ENCODE measurements at regions not wholly inside any gene's neighbourhood (a gene's known extent, or its start where the extent isn't known, plus 50 kb on each side); places are given as distances from the start of the nearest gene placed in this dataset.
A peak's percentile ranks its signal among the peaks of the same experiment; 100 is the strongest.

DNA sequence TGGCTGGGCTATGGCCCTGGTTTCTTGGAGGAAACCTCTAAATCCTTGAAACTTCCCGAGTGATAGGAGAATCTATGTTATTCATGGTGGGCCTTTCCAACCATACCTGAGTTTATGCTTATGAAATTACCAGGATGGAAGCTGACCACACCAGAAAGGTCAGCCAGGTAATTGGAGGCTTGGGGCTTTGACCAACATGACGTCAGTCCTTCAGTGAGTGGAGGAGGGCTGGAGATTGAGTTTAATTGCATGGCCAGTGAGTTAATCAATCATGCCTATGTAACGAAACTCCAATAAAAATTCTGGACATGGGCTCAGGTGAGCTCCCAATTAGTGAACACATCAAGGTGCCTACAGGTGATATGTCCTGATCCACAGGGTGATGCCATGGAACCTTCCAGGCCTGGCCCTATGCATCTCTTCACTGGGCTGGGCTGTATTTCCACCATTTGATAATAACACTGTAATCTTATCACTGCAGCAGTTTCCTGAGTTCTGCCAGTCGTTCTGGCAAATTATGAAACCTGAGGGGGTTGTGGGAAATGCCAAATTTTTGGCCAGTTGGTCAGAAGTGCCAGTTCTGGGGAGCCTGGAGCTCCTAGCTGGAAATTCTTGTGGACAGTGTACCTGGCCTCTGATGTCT, 106.5 kb downstream of the CDH26 start:
- ATAC-seq = no peak
- DNase-seq (ENCODE audit: missing footprints) = no peak
- intact Hi-C loops (cut with DNase I) = no loop called here

DNA sequence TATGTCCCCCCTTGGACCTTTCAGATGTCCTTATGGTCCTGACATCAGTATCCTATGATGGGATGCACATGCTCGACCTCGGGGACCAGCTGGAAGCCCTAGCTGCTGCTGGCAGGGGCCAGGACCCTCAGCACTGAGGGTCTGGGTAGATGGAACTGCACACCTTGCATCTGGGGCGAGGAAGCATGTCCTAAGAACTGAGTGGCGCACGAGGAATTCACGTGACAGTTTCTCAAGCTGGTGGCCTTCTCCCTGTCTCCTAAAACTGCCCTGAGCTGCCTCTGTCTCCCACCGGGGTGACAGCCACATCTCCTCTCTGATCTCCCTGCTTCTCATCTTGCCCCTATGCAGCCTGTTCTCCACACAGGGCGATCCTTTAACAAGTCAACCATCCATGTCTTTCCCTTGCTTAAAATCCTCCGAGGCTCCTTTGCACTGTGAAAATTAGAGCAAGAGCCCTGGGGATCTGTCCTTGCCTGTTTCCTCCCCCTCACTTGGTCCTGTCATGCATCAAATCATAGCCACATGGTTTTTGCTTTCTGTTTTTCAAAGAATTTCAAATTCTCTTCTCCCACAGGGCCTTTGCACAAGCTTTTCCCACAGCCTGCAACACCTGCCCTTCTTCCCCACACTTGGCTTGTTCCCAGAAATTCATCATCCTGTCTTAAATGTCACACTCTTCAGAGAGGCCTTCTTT, 107.7 kb downstream of the CDH26 start:
- ATAC-seq (peak; percentile 12), DNase-seq (ENCODE audit: missing footprints) (no peak)
- intact Hi-C loops (cut with DNase I) = no loop called here

DNA sequence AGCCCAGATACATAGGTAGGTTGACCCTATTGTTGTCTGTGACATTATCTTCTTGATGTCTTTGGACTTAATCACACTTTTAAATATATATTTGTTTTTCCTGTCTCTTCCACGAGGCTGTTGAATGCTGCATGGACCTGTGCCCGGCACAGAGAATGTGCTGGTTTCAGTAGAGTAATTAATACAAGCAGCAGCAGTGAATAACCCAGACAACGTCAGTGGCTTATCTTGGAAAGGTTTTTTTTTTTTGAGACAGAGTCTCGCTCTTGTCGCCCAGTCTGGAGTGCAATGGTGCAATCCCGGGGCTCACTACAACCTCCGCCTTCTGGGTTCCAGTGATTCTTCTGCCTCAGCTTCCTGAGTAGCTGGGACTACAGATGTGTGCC, 108.2 kb downstream of the CDH26 start:
- intact Hi-C loops (cut with DNase I) = no loop called here
- ATAC-seq (peak; percentile 71), DNase-seq (ENCODE audit: missing footprints) (no peak)

DNA sequence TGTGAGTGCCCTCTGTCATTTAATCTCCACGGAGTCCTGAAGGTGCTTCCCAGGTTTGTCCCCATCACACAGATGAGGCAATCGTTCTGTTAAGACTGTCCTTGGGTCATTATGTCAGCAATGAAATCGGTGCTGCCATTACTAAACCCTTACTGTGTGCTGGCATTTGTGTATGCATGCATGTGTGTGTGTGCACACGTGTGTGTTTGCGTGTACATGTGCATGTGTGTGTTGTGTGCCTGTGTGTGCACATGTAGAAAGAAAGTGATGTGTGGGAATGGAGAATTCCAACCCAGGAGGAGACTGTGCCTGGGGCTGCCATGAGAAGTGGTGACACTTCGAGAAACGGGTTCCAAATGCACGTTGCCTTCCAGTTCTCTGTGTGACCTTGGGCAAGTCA, 110.3 kb downstream of the CDH26 start:
- intact Hi-C loops (cut with DNase I) = no loop called here
- ATAC-seq (no peak), DNase-seq (ENCODE audit: missing footprints) (no peak)

DNA sequence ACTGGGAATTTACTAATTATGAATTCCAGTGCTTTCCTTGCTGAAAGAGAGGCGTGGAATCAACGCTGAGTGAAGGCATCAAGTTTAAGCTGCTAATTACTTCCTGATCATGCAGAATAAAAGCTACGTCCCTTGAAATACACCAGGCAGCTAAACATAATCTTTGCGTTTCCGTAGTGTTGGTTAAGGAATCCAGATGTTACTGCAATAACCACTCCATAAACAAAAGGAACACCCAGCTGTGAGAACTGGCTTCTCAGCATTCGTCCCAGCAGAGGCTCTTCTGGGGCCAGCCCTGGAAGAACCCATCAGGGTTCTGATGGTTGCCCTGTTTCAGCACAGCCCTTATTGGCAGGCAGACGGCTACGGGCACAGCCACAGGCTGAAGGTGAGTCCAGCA, 111.4 kb downstream of the CDH26 start:
- DNase-seq (ENCODE audit: missing footprints) (no peak), ATAC-seq (no peak)
- intact Hi-C loops (cut with DNase I) = no loop called here

DNA sequence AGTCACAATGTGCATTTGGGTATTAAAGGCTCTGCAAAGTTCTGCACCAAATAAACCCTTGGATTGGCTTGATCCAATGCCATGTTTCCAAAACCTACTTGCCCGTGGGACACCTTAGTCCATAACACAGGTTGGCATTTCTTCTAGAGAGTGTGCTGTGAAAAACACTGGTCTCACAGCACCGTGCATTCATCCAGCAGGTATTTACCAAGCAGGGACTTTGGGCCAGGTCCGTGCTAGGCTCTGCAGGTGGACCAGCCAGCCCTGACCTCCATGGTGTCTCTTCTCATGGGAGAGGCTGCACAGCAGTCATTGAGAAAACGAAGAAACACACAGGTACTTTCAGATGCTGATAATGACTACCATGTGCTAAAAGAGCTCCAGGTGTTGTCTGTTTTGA, 112.6 kb downstream of the CDH26 start:
- intact Hi-C loops (cut with DNase I) = no loop called here
- DNase-seq (ENCODE audit: missing footprints) (no peak), ATAC-seq (no peak)

DNA sequence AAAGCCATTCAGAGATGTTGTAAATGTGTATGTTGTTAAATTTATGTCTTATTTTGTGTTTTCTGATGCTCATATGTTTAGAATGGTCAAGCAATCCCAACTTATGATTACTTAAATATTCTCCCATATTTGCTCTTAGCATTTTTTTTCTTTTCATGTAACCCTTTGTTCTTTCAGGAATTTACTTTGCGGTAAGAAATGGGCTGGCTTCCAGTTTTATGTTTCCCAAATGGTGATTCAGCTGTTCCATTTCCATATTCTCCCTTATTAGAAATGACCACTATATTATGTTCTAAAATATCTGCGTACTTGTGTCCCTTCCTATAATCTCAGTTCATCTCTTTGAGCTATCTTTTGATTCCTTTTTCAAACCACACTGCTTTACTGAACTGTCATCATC, 113.7 kb downstream of the CDH26 start:
- DNase-seq (ENCODE audit: missing footprints) = no peak
- intact Hi-C loops (cut with DNase I) = no loop called here
- no peak for ATAC-seq

DNA sequence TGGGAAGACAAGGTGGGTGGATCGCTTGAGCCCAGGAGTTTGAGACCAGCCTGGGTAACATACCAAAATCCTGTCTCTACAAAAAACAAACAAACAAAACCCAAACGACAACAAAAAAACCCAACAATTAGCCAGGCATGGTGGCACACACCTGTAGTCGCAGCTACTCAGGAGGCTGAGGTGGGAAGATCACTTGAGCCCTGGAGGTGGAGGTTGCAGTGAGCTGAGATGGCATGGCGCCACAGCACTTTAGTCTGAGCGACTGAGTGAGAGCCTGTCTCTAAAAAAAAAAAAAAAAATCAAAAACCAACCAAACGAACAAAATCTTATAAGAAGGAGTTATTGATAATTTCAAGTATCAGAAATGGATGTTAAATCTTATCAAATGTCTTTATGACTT, 114.9 kb downstream of the CDH26 start:
- DNase-seq (ENCODE audit: missing footprints) (no peak), ATAC-seq (no peak)
- intact Hi-C loops (cut with DNase I) = no loop called here

DNA sequence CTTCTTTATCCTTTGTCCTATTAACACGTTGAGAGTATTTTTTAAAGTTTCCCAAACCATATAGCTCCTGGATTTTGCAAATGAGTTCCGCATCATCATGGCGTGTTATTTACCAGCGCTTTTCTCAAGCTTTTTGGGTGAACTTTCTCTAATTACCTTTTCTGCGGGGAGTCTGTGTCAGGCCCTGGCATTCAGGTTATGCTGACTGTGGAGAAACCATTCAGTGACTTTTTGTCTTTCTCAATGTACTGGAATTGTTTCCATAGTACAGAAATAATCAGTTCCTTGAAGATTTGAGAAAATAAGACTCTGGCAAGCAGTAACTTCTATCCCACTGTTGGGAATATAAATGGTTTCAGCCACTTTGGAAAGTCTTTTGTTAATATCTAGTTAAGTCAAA, 115.3 kb downstream of the CDH26 start:
- ATAC-seq = no peak
- DNase-seq (ENCODE audit: missing footprints) = no peak
- intact Hi-C loops (cut with DNase I) = no loop called here

DNA sequence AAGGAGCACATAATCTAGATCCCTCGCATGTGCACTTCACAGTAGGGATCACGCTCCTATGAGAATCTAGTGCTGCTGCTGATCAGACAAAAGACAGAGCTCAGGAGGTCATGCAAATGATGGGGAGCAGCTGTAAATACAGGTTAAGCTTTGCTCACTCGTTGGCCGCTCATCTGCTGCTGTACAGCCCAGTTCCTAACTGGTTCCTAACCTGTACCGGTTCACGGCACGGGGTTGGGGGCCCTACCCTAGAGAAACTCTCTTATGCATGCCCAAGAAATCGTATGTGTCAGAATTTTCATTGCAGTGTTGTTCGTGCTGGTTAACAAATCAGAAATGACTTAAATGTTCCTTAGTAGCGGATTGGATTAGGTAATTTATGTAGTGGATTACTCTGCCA, 116.1 kb downstream of the CDH26 start:
- DNase-seq (ENCODE audit: missing footprints) = no peak
- ATAC-seq = no peak
- intact Hi-C loops (cut with DNase I) = no loop called here

DNA sequence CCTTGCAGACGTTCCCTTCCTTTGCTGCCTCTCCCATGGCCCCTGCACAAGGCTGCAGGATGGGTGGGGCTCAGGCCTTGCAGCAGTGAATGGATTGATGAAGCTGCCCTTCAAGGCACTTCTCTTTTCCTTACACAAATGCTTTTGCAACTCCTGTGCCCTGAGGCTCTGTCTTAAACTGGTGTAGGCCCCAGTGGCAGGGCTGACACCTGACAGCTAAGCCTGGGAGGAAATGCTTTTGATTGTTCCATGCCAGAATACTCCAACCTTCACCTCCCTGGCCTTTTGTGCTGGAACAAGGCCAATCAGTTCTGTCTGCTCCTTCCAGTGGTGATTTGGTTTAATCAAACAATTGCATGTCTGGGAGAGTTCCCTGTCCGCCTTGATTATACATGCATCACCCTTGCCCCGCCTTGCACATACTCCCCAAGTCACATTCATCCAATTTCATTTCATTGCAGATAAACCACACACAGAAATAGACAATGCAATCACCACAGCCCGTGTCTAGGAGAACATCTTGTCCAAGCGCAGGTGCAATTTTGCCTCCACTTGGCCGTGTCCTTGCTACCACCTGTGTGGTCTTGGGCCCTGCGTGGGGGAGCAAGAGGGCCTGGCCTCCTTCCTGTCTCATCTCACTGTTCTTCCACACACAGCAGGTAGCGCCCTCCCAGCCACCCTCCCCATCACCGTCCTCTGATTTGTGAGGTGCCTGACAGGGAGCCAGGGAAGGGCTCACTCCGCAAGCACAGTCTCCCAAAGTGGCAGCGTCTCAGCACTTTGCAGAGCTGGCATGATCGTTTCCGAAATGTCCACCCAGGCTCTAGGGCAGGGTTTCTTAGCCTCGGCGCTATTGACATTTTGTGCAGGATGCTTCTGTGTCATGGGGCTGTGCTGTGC, 120.4 kb downstream of the CDH26 start:
- peak; percentile 45 for ATAC-seq
- intact Hi-C loops (cut with DNase I) = no loop called here
- DNase-seq (ENCODE audit: missing footprints) = no peak

DNA sequence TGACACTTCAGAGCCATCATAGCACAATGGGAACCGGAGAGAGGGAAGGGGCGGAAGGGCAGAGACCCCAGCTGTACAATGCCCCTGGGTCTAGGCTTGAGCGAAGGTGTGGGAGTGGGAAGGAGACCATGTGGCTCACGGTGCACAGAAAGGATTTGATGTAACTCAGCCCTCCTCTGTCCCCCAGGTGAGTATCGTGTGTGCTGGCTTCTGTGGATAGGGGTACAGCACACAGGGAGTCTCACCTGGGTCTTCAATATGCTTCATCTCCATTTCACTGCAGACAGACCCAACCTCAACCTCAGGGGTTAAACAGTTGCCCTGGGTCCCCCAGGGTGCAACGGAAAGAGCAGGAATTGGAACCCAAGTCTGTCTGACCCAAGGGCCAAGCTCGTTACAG, 122.2 kb downstream of the CDH26 start:
- intact Hi-C loops (cut with DNase I) = no loop called here
- ATAC-seq = no peak
- no peak for DNase-seq (ENCODE audit: missing footprints)

DNA sequence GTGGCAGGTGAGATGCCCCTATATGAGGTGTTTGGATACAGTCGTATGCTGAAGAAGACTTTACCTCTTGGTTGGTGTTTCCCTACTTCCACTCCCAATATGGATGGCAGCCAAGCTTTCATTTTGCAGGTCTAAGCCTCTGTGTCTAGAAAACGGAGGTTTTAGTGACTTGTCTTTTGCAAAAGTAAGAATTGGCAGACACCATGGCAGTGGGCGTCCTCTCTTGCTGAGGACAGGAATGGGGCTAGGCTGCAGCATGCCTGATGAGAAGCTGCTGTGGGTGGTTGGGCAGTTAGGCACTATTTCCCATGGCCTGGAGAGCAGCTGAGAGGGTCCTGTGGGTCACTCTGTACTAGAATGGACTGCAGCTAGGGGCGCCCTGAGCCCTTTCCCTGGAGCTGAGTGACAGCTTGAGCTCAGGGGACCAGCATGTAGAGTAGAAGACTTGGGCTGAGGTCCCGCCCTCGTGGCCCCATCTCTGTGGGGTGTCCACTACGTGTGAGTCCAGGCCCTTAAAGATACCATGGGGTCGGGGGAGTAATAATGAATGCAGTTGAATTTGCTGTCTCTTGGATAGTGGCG, 127.4 kb downstream of the CDH26 start:
- DNase-seq (ENCODE audit: missing footprints) = no peak
- intact Hi-C loops (cut with DNase I) = no loop called here
- ATAC-seq = no peak

DNA sequence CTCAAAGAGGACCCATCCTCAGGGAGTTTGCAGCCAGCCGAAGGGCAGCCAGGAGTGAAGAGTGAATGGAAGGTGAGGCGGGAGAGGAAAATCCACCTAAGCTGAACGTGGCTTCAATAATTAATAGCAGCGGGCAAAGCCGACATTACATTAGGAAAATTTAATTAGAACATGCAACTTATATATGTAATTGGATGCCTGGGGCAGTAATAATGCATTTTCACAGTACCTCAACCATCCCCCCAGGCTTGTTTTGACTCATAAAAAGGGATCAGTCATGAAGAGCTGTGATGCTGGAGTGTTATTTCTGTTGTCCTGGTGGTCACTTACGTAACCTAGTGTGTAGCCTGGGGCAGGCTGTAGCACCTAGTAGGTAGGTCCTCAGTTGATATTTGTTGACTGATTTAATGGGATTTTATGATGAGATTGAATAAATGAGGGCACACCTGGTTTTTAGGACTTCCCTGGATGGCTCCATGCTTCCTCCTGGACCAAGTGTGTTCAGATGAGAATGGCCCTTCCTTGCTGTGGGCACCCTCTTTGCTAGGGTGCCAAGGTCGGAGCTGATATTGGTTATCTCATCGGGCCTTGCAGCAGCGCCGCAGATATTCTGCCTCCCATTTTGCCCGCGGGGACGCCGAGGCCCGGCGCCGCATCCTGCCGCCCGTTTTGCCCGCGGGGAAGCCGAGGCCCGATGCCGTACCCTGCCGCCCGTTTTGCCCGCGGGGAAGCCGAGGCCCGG, 128.8 kb downstream of the CDH26 start:
- intact Hi-C loops (cut with DNase I) = no loop called here
- no peak for DNase-seq (ENCODE audit: missing footprints)
- ATAC-seq = no peak

DNA sequence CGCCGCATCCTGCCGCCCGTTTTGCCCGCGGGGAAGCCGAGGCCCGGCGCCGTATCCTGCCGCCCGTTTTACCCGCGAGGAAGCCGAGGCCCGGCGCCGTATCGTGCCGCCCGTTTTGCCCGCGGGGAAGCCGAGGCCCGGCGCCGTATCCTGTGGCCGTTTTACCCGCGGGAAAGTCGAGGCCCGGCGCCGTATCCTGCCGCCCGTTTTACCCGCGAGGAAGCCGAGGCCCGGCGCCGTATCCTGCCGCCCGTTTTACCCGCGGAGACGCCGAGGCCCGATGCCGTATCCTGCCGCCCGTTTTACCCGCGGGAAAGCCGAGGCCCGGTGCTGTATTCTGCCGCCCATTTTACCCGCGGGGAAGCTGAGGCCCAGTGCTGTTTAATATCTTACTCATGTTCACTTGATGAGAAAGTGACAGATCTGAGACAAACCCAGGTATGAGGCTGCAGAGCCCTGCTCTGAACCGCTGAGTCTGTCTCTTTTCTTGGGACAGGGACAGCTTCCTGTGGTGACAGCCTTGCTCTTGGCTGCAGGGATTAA, 129.4 kb downstream of the CDH26 start:
- no peak for ATAC-seq

DNA sequence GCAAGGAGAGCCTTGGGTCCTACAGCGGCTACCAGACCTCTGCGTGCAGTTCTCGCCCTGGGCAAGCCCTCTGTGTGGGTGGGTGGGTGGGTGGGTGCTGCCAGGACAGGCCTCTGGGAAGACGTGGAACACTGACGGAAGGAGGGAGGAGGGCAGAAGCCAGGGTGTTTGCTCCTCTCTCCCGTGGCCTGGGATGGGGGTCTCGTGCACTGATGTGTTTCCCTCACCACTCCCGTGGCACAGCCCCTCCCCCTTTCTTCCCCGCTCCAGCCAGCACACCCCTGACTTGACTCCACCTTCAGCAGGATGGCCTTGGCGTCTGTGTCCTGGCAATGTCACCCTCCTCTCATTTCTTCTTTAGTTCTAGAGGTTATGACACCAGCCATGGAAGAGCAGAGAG, 130.0 kb downstream of the CDH26 start:
- intact Hi-C loops (cut with DNase I) = no loop called here
- ATAC-seq (no peak), DNase-seq (ENCODE audit: missing footprints) (no peak)

More for the DNA sequence above, 129.4 kb downstream of the CDH26 start:
- intact Hi-C loops (cut with DNase I) = no loop called here
- no peak for DNase-seq (ENCODE audit: missing footprints)

DNA sequence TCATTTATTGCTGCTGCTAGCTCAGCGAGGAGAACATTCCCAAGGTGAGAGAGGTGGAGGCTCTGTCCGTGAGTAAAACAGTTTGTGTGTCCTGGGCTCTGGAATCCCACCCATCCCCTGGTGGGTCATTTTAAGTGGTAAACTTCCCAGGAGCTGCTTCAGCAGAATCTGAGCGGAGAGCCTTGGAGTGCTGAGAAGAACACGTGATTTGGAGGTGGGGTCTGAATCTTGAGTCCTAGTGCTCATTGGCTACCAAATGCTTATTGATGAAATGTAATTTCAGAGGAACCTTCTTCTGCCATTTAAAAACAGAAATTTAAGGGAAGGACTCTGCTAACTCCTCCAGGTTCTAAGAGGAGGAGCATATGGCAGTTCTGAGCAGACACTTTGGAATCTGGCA, 132.4 kb downstream of the CDH26 start:
- DNase-seq (ENCODE audit: missing footprints) (no peak), ATAC-seq (no peak)
- intact Hi-C loops (cut with DNase I) = no loop called here

DNA sequence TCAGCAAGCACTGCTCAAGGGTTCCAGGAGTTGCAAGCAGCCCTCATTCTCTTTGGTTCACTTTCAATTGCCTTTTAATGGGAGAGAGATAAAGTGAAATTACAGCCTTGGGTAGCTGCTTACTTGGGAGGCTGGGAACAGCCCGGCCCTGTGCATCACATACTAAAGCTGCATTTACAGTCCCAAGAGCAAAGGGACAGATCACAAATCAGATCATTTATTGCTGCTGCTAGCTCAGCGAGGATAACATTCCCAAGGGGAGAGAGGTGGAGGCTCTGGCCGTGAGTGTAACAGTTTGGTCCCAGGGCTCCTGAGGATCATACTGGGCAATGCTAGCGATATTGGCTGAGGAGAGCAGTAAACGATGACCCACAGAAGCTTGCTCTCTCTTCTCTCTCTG, 133.1 kb downstream of the CDH26 start:
- ATAC-seq = no peak
- no peak for DNase-seq (ENCODE audit: missing footprints)
- intact Hi-C loops (cut with DNase I) = no loop called here

DNA sequence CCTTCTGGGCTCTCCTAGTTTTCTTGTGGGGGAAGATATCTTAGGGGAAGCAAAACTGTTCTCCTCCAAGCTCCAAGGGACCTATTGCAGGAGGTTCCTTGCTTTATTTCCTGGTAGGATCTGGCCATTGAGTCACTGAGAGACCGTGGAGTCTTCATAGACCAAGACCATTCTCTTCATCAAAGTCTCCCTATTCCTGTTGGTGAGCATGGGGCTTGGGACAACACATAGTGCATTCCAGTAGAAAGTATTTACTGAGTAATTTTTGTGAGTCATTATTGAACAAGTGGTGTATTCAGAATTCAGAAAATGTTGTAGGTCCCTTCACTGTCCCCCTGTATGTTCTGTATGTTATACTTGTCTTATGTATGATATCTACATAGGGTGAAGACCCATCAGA, 133.6 kb downstream of the CDH26 start:
- no peak for ATAC-seq
- no peak for DNase-seq (ENCODE audit: missing footprints)
- intact Hi-C loops (cut with DNase I) = no loop called here

All from Right ventricle myocardium inferior (tissue), 1 donor.